ENCODE measurements at regions not wholly inside any gene's neighbourhood (a gene's known extent, or its start where the extent isn't known, plus 50 kb on each side); places are given as distances from the start of the nearest gene placed in this dataset.
A peak's percentile ranks its signal among the peaks of the same experiment; 100 is the strongest.

DNA sequence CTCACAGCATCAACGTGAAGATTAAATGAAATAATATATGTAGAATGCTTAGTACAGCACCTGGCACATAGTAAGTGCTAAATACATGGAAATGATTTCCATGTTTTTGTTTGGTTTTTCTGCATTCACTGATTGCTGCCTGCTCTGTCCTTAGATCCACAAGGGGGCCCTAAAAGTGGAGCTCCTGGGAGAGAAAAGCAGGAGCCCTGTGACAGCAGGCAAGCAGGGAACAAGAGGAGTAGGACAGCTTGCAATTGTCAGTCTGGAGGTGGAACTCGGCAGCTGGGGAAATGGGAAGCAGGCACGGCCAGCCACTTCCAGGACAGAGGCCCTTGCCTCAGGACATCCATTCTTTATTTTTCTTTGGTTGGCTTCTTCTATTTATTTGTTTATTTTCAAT, 292.9 kb downstream of the BMP4 start:
- WGBS, 2 experiments (ENCODE audit: extremely low coverage in 1 of 2, insufficient coverage in 1 of 2, insufficient read length in 1 of 2, insufficient replicate concordance in 2 of 2, low coverage in 1 of 2, low lambda C conversion rate in 2 of 2, missing lambda C conversion rate in 1 of 2) = 78% methylated on average over 3 of the region's 3 CpGs; no CpG with 5 or more reads in 1 of the 2 experiments
- H3K9me3 ChIP-seq (ENCODE audit: insufficient read depth in 2 of 2, low read depth in 1 of 2, low read length in 1 of 2) = peaks cover 0 to 3% of the 10 kb centered on the region in 2 experiments; a peak in 1 of 4 replicates
- H4K8ac ChIP-seq (ENCODE audit: extremely low read depth, insufficient read depth, low read length) = no peak overlapping the region
- H4K20me1 ChIP-seq (replicated peaks in 1 of 2; ENCODE audit: control insufficient read depth in 1 of 2, insufficient read depth in 2 of 2, low read length in 2 of 2) = no peaks in the 10 kb centered on the region
- no peak overlapping the region for H3K18ac ChIP-seq (ENCODE audit: extremely low read depth, low read length)
- no peak overlapping the region for H3K23ac ChIP-seq (ENCODE audit: insufficient read length)
- H4K91ac ChIP-seq (replicated peaks; ENCODE audit: insufficient read length, low read length) = no peak overlapping the region
- POLR2A ChIA-PET (ENCODE audit: partially characterized antibody) = no interaction called here
- no peak overlapping the region for H2AFZ ChIP-seq (ENCODE audit: low read length)
- peak; percentile 69 for FAIRE-seq
- H2BK12ac ChIP-seq (ENCODE audit: low read depth, low read length) = no peak overlapping the region
- H3K27ac ChIP-seq (ENCODE audit: low read depth, low read length) = no peak overlapping the region
- no peak overlapping the region for H3K4me2 ChIP-seq (ENCODE audit: insufficient read depth in 1 of 2, low read depth in 2 of 2, low read length in 2 of 2)
- no peak overlapping the region for H2AK5ac ChIP-seq (ENCODE audit: low read depth, low read length)
- H3K27me3 ChIP-seq (replicated peaks in 1 of 4; ENCODE audit: control insufficient read depth in 3 of 4, extremely low read depth in 1 of 4, insufficient read depth in 3 of 4, low read length in 3 of 4) = no peaks in the 10 kb centered on the region
- H2BK120ac ChIP-seq (replicated peaks; ENCODE audit: low read depth, low read length) = no peak overlapping the region
- H3K4me1 ChIP-seq (replicated peaks in 1 of 4; ENCODE audit: control insufficient read depth in 3 of 4, insufficient read depth in 4 of 4, low read length in 3 of 4) = peaks cover 0 to 2% (median 0%) of the 10 kb centered on the region in 4 experiments; a peak in 1 of 7 replicates
- no peak overlapping the region for H2BK15ac ChIP-seq (ENCODE audit: low read length)
- H4K5ac ChIP-seq (ENCODE audit: insufficient read length, low read depth, low read length) = no peak overlapping the region
- CTCF ChIA-PET (ENCODE audit: partially characterized antibody) = interaction anchor here (0.6 to 1.0 kb wide), 10 partner anchors 8 to 117 kb away, joined by 3 to 5 read pairs (median 3); no protein-coding TSS in a partner anchor
- no peak overlapping the region for H3K14ac ChIP-seq (ENCODE audit: insufficient read length)
- no peak overlapping the region for H2BK5ac ChIP-seq (ENCODE audit: low read depth, low read length)
- no peaks in the 10 kb centered on the region for H3K23me2 ChIP-seq (ENCODE audit: low read depth, low read length)
- DNase-seq (ENCODE audit: low read depth in 1 of 2, low spot score in 2 of 2) = peak; percentile 25 to 48
- H3K79me2 ChIP-seq (ENCODE audit: control insufficient read depth in 1 of 2, insufficient read depth in 2 of 2, low read length in 2 of 2) = no peaks in the 10 kb centered on the region
- H3K79me1 ChIP-seq (ENCODE audit: low read depth, low read length) = no peaks in the 10 kb centered on the region
- H3K36me3 ChIP-seq (ENCODE audit: control insufficient read depth in 2 of 4, insufficient read depth in 4 of 4, low read length in 3 of 4) = no peaks in the 10 kb centered on the region
- H3K56ac ChIP-seq (replicated peaks; ENCODE audit: insufficient read length, low read depth, low read length) = no peak overlapping the region
- H3K4ac ChIP-seq (replicated peaks; ENCODE audit: insufficient read length, low read depth, low read length) = no peak overlapping the region
- no peak overlapping the region for H2BK20ac ChIP-seq (ENCODE audit: low read length)
- no peak overlapping the region for H3K4me3 ChIP-seq (ENCODE audit: extremely low read depth in 1 of 4, insufficient read depth in 2 of 4, low read depth in 3 of 4, low read length in 4 of 4)
- TF ChIP-seq, protein P1, sequence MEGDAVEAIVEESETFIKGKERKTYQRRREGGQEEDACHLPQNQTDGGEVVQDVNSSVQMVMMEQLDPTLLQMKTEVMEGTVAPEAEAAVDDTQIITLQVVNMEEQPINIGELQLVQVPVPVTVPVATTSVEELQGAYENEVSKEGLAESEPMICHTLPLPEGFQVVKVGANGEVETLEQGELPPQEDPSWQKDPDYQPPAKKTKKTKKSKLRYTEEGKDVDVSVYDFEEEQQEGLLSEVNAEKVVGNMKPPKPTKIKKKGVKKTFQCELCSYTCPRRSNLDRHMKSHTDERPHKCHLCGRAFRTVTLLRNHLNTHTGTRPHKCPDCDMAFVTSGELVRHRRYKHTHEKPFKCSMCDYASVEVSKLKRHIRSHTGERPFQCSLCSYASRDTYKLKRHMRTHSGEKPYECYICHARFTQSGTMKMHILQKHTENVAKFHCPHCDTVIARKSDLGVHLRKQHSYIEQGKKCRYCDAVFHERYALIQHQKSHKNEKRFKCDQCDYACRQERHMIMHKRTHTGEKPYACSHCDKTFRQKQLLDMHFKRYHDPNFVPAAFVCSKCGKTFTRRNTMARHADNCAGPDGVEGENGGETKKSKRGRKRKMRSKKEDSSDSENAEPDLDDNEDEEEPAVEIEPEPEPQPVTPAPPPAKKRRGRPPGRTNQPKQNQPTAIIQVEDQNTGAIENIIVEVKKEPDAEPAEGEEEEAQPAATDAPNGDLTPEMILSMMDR (IDR thresholded peaks at IDR 0.05; ENCODE audit: control extremely low read depth in 1 of 3, insufficient read depth in 1 of 3, low read depth in 1 of 3, low read length in 3 of 3) = peak; percentile 12 to 66 (median 64)
- TF ChIP-seq HDAC6 (IDR thresholded peaks at IDR 0.05; ENCODE audit: low read depth, low read length) (no peak), SIX5 (IDR thresholded peaks at IDR 0.05; ENCODE audit: low read depth, low read length) (no peak), CREB1 (IDR thresholded peaks at IDR 0.05) (no peak), RAD21 (IDR thresholded peaks at IDR 0.05 in 1 of 2, conservative IDR thresholded peaks at IDR 0.05 in 1 of 2; ENCODE audit: low read depth in 2 of 2, low read length in 2 of 2) (peak; percentile 72 to 81), CTBP2 (IDR thresholded peaks at IDR 0.05; ENCODE audit: borderline replicate concordance, insufficient read depth, insufficient read length, low read length) (no peak), NRF1 (IDR thresholded peaks at IDR 0.05; ENCODE audit: low read depth, low read length) (no peak)
- TF ChIP-seq, protein P2, sequence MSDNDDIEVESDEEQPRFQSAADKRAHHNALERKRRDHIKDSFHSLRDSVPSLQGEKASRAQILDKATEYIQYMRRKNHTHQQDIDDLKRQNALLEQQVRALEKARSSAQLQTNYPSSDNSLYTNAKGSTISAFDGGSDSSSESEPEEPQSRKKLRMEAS (IDR thresholded peaks at IDR 0.05) = no peak
- H3K9ac ChIP-seq (replicated peaks in 1 of 4; ENCODE audit: extremely low read depth in 1 of 4, low read depth in 3 of 4, low read length in 3 of 4) = no peak overlapping the region

Data from H1 (cell line).